Epithelial cell of esophagus (primary cell): ENCODE measurements at regions not wholly inside any gene's neighbourhood (a gene's known extent, or its start where the extent isn't known, plus 50 kb on each side); places are given as distances from the start of the nearest gene placed in this dataset.

ENCODE experiments used
- DNase-seq: peaks from one replicate; pipeline ENCODE4 v3.0.0; 2010; ENCODE audit warnings: low read depth
- H3K4me3 ChIP-seq: 2 replicates; pipeline ENCODE4 v1.5.1; 2011; ENCODE audit warnings: mild to moderate bottlenecking, low read length, control low read depth
- CTCF ChIP-seq: IDR thresholded peaks from 2 replicates; pipeline ENCODE4 v1.5.1; 2011; ENCODE audit warnings: low read depth, mild to moderate bottlenecking, low read length, control low read depth, inconsistent platforms; ENCODE audit not compliant: insufficient read depth; ENCODE audit errors: missing control alignments

- DNase-seq = no peak
- no peak overlapping the region for H3K4me3 ChIP-seq
- no peak for TF ChIP-seq CTCF
Measured at GRCh38 chr16:26993963-26994362, 72.8 kb upstream of the C16orf82 start.

GRCh38 chr16:26995522-26995921 lies 71.2 kb upstream of the C16orf82 start:
- no peak for TF ChIP-seq CTCF
- H3K4me3 ChIP-seq = no peak overlapping the region
- no peak for DNase-seq

- DNase-seq = no peak
- no peak overlapping the region for H3K4me3 ChIP-seq
- no peak for TF ChIP-seq CTCF
Measured at GRCh38 chr16:27005386-27005785, 61.3 kb upstream of the C16orf82 start.
